ENCODE measurements at regions not wholly inside any gene's neighbourhood (a gene's known extent, or its start where the extent isn't known, plus 50 kb on each side); places are given as distances from the start of the nearest gene placed in this dataset.

DNA sequence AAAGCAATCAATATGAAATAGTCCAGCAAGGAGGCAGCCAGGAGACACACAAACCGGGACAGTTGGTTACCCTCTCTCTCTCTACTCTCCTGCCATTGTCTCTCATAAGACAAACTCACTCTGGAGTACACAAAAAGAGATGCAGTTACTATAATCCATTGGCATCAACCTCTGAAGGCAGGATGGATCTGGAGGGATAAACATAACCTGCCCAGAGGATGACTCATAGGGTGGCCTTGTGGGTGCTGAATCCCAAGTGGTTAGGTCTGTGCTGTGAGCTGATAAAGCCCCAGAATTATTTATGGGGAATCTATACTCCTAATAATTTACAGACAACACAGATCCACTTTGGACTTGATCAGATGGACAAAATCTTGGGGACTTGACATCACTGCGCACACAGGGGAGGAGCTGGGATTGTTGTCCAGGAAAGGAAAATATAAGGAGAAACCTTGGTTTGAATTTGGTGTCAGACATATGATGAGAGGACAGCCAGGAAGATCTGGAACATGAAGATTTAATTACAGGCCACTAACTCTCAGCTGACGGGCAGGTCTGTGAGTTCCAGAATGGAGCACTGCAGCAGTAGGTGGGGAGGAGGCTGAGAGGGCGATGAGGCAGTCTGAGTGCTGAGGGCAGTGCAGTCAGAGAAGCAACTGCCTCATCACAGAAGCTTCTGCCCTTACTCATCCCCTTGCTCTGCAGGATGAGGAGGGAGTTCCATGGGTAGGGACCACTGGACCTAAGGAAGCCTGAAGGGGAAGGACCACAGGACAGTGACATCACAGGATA is 113.9 kb upstream of the PRSS58 start:
- intact Hi-C loops (cut with DNase I) = loop anchor here in 1 of 2 donors (5.0 kb wide), 1 partner anchor 1041 kb away; no protein-coding TSS in a partner anchor
- no peak for DNase-seq (ENCODE audit: low spot score)

DNA sequence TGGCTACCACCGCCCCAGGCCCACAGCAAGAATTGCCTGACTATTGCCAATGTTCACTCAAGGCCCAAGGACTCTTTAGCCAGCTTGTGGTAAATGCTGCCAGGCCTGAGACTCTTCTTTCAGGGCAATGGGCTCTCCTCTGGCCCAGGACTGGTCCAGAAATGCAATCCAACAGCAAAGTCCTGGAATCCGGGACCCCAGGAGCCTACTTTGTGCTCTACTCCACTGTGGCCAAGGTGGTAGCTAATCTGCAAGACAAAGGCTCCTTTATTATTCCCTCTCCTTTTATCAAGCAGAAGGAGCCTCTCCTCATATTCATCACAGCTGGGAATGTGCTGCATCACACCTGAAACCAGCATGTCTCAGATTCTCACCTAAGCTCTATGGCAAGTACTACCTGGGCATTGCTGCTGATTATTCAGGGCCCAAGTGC is 107.6 kb upstream of the PRSS58 start:
- intact Hi-C loops (cut with DNase I) = no loop called here
- no peak for DNase-seq (ENCODE audit: low spot score)

DNA sequence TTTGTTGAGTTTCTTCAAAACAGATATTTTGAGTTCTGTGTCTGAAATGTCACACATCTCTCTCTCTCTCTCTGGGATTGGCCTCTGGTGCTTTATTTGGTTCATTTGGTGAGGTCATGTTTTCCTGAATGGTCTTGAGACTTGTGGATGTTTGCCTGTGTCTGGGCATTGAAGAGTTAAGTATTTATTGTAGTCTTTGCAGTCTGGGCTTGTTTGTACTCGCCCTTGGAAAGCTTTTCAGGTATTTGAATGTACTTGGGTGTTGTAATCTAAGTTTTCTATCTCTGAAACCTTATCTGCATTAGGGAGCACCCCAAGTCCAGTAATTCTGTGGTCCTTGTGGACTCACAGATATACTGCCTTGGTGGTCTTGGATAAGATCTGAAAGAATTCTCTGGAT is 106.7 kb upstream of the PRSS58 start:
- DNase-seq (ENCODE audit: low spot score) = no peak
- intact Hi-C loops (cut with DNase I) = no loop called here

DNA sequence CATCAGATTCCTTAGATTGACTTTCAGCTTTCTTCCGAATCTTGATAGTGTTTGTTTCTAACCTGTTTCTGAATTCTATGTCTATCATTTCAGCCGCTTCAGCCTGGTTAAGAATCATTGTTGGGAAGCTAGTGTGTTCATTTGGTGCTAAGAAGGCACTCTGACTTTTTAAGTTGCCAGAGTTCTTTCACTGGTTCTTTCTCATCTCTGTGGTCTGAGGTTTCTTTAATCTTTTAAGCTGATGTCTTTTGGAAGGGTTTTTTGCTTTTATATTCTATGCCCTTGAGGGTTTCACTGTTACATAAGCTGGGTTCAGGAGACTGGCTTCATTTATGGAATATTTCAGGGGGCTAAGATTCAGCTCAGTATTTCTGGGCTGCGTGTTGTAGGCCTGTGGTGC is 104.5 kb upstream of the PRSS58 start:
- DNase-seq (ENCODE audit: low spot score) = no peak
- intact Hi-C loops (cut with DNase I) = no loop called here

DNA sequence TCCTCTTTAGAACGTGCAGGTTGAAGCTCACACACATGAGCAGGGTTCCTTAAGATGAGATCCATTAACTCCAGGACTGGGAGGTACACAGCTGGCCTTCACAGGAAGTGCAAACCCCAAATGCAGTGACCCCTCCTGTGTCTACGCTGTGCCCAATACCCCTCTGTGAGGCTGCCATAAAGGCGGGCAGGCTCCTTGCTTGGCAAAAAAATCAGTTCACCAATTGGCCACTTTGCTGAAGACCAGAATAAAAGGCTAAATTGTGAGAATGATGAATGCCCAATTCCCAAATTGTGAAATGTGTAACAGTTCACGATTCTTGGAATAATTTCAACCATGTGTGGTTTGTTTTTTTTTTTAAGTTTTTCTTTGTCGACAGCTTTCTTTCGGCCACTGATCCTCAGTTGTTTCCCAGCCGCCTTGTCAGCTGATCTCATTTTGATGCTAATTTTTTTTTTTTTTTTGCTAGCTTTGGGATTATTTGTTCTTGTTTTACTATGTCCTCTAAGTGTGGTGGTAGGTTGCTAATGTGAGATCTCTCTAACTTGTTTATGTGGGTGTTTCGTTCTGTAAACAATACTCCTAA is 101.9 kb upstream of the PRSS58 start:
- no peak for DNase-seq (ENCODE audit: low spot score)
- intact Hi-C loops (cut with DNase I) = no loop called here

DNA sequence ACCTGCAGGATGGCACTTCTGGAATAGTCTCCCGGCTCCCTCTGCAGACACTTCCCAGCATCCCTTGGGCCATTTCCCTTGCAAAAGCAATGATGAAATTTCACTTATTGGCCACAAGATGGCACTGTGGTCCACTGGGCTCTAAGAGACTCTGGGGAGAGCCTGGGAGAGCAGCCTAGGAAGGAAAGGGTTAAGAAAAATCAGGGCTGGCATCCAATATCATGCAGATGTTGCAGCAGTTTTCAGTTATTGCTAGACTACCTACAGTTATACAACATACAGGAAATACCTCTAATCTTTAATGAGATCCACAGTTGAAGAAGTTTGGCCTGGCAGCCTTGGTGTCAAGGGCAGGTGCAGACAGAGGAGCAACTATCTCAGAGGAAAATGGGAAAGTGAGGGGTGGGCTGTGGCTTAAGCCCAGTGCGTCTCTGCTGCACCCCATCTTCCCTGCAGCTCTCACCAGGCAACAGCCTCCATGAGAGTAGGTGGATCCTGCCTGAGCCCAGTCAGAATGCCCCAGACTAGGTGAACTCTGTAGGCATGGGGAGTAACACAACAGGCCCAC is 100.2 kb upstream of the PRSS58 start:
- intact Hi-C loops (cut with DNase I) = no loop called here

DNA sequence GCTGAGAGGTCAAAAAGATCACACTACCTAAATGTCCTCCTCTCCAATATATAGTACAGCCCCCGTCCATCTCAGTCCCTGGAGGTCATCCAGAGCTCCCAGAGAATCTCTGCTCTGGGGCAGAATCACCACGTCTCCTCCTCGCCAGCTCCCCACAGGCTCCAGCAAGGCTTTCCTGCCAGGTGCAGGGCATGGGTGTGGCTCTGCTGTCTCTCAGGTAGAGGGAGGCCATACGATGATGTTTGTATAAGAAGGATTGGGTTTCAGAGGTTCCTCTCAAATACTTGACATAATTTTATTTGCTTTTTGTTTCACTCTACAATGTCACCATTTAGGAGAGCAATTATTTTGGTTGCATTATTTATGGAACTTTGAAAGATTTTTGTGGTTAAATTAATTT is 98.3 kb upstream of the PRSS58 start:
- DNase-seq (ENCODE audit: low spot score) = no peak
- intact Hi-C loops (cut with DNase I) = no loop called here

More for the DNA sequence above, 100.2 kb upstream of the PRSS58 start:
- no peak for DNase-seq (ENCODE audit: low spot score)

DNA sequence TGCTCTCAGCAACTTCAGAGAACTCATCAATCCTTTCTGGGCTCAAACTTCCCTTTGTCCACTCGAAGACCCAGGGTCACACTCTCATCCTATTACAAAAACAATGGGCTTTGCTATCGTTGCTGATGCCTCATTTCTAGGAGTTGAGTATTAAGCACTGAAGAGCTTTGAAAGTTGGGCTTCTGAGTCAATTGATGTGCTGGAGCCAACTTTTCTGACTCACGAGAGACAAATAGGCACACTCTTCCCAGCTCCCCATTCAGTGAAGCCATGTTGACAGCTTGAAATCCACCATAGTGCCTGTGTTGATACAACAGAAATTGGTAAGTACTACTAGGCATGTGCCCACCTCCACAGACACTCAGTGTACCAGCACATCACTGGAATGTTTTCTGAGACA is 97.5 kb upstream of the PRSS58 start:
- intact Hi-C loops (cut with DNase I) = no loop called here
- no peak for DNase-seq (ENCODE audit: low spot score)

DNA sequence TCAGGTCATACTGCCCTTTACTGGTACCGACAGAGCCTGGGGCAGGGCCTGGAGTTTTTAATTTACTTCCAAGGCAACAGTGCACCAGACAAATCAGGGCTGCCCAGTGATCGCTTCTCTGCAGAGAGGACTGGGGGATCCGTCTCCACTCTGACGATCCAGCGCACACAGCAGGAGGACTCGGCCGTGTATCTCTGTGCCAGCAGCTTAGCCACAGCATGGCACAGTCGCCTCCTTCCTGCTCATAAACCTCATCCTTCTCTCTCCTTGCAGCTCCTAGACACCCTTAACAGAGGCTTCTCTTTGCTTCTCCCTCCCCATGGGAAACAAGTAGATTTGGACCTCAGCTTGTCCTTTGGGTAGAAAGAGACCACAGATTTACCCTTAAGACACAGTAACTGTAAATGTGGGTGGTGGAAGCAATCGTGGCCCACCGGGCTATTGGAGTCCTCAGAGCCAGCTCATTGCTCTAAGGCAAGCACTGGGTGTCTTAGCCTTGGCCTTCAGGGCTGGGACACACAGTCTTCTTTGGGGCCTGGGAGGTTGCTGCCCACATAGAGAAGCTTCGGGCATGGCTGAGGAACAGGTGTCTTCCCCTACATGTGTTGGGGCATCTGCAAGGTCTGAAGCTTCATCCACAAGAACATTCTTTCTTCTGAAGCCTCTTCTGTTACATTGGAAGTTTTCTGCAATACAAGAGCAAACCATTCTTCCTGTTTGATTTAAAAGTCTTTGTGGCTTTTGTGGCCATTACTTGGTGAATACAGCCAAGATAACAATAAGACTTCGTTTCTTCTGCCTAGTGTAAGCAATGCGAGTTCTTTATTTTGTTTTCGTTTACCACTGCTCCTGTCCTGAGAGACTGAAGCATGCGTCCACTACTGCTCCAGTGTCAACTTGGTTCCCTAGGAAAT is 95.5 kb upstream of the PRSS58 start:
- no peak for DNase-seq (ENCODE audit: low spot score)
- intact Hi-C loops (cut with DNase I) = loop anchor here in 1 of 2 donors (1.0 kb wide), 1 partner anchor 29 kb away; no protein-coding TSS in a partner anchor

DNA sequence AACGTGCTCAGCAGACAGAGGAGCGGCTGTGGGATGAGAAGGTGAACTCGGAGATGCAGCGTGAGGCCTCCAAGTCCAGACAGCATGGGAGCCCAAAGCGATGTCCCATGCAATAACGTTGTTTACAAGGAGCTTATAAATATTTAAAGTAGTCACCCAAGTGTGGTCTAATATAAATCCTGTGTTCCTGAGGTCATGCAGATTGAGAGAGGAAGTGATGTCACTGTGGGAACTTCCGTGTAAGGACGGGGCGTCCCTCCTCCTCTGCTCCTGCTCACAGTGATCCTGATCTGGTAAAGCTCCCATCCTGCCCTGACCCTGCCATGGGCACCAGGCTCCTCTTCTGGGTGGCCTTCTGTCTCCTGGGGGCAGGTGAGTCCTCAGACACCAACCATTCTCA is 94.7 kb upstream of the PRSS58 start:
- no peak for DNase-seq (ENCODE audit: low spot score)
- intact Hi-C loops (cut with DNase I) = loop anchor here in 1 of 2 donors (1.0 kb wide), 1 partner anchor 16 kb away; no protein-coding TSS in a partner anchor

DNA sequence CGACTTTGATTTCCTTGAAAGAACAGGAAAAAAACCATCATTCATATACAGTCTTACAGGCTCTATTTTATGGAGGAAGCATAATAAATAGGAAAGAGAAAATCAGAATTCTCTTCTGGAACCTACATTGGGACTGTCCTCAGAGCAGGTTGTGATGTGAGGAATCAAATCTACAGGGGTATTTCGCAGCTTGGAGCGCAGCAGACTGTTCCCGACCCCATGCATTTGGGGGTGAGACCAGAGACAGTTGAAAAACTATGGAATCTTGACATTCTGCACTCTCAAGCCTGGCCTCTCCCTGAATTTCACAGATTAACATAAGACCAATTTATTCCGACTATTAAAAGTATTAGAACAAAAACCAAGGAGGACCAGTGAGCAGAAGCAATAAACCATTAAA is 93.3 kb upstream of the PRSS58 start:
- intact Hi-C loops (cut with DNase I) = no loop called here
- no peak for DNase-seq (ENCODE audit: low spot score)

DNA sequence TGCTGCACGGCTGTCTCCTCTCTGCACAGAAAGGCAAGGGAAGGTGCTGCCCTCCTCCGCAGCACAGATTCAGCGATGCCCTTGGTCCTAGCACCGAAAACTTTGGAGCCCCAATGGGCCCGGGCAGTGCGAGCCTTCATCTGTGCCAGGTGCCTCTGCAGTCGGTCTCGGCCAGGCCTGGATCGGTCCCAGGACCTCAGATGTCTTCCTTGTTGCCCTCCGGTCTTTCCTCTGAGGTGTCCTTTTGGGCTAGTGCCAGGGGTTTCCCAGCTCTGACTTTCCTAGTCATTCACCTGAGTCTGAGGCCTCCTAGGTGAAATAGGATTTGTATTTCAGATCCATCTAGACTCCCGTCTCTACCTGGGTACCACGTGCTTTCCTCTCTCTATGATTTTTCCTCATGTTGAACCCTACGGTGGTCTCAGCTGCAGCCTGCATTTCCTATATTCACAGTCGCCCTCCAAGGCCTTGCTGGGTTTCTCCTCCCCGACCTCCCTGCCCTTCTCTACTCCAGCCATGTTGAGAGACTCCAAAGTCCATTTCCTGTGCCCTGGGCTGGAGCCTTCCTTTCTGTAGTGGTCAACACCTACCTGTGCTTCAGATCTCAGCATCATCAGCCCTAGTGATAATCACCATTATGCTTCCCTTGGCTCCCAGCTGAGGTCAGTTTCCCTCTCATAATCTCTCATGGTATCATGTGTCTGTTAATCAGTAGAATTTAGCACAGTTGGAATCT is 92.0 kb upstream of the PRSS58 start:
- intact Hi-C loops (cut with DNase I) = loop anchor here in 1 of 2 donors (1.0 kb wide), 1 partner anchor 178 kb away; no protein-coding TSS in a partner anchor
- DNase-seq (ENCODE audit: low spot score) = no peak

DNA sequence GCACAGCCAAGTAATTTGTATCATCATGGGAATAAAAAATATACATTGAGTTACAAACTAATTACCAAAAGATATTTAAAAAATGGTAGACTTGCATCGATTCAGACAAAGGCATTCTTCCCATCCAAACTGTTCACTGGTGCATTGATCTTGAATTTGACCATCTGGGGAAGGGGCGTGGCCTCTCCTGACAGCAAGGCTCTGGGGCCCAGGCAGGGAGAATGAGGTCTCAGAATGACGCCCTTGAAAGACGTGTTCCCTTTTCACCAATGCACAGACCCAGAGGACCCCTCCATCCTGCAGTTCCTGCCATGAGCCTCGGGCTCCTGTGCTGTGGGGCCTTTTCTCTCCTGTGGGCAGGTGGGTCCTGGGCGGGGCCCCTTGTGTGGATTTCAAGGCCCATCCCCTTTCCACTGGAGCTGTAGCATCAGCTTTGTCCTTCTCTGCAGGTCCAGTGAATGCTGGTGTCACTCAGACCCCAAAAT is 91.1 kb upstream of the PRSS58 start:
- intact Hi-C loops (cut with DNase I) = no loop called here
- no peak for DNase-seq (ENCODE audit: low spot score)

DNA sequence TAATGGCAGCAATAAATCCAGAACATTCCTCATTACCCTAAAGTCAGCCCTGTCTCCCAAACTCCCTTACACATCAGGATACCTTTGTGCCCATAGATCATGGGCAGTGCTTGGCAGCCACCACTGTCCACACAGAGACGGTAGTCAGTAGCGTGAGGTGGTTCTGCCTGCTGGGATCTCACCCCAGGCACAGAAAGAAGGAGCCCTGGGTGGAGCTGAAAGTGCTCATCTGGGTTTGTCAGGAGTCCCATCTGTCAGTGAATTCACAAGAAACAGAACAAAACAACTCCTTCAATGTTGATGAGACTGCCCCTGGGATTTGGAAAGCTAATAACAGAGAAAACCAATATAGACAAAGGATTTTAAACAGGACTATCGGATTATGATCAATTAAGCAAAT is 90.2 kb upstream of the PRSS58 start:
- no peak for DNase-seq (ENCODE audit: low spot score)

DNA sequence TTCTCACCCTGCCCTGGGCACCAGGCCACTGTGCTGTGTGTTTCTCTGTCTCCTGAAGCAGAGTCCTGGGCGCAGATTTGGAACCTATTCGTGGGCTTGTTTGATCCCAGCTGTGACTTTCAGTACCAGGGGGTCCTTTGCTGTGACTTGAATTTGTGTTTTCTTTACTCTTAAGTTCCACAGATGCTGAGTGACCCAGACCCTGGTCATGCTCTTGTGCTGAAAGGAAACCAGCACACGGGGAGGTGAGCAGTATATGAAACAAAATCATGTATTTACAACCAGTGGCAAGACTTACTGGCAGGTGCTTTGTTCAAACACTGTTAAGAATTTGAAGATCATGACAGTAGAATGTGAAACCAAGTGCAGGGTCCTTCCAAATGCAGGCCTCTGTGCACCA is 89.2 kb upstream of the PRSS58 start:
- DNase-seq (ENCODE audit: low spot score) = no peak
- intact Hi-C loops (cut with DNase I) = no loop called here

More for the DNA sequence above, 90.2 kb upstream of the PRSS58 start:
- intact Hi-C loops (cut with DNase I) = no loop called here

DNA sequence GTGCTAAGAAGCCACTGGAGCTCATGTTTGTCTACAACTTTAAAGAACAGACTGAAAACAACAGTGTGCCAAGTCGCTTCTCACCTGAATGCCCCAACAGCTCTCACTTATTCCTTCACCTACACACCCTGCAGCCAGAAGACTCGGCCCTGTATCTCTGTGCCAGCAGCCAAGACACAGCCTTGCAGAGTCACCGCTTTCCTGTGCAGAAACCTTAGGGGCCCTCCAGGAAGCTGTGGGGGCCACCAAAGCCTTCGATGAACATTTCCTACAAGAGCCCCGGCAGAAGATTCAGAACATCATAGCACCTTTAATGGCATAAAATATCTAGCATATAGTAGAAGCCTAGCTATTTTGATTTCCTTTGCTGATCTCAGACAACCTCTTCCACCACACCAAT is 88.0 kb upstream of the PRSS58 start:
- intact Hi-C loops (cut with DNase I) = no loop called here

DNA sequence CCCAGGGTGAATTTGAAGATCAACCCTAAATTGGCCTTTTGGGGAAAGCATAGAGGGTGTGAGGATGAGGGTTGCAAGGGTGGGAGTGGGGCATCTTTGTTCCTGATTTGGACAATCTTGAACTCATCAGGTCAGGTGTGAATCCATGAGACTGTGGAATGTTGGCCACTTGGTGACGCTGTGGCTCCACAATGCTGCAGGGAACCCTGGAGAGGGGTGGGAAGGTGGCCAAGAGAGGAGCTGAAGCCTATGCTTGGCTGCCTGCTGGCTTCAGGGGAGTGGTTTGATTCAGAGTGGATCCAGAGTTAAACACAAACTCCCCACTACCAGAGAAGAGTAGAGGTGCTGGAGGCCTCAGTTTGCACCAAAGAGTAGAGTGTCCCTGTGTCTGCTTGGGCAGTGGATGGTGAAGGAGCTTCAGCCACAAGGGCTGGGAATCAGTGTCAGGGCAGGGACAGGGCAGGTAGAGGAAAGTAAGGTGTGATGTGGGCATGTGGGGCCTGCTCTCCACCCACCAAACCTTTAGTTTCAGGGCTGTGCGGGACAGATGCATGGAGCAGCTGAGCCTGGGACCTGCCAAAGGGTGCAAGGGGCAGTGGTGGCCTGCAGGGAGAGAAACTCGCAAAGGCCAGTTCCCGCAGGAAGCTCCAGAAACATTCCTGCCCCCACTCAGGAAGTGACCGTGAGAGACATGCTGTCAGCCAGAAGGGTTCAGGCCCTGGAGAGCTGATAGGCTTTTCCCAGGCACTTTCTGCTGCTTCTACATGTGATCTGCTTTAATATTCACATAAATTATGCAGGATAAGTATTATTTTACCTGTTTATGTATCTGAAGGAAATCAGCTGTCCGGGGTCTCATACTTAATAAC is 81.0 kb upstream of the PRSS58 start:
- DNase-seq (ENCODE audit: low spot score) = no peak
- intact Hi-C loops (cut with DNase I) = no loop called here

More for the DNA sequence above, 88.0 kb upstream of the PRSS58 start:
- no peak for DNase-seq (ENCODE audit: low spot score)
